ENCODE measurements at regions not wholly inside any gene's neighbourhood (a gene's known extent, or its start where the extent isn't known, plus 50 kb on each side); places are given as distances from the start of the nearest gene placed in this dataset.

DNA sequence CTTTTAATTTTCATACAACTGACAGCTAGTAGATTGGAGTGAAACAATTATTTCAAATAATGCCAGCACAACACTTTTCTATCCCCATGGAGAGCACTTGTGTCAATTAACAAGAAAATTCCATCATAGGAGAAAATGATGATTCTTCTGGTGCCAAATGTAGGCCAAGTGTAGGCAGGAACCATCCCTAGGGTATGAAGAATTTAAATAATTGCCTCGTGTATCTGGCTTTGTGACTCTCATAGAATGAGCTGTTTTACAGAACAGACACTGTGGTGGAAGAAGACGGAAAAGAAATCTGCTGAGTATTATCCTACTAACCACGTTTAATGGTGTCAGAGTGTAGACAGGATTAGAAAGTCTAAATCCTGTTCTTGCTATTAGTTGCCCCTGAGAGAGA lies 1542.2 kb downstream of the LRRC4C start:
- TF ChIP-seq POLR2A (IDR thresholded peaks at IDR 0.05; ENCODE audit: low read depth, low read length) (no peak), TAF1 (IDR thresholded peaks at IDR 0.05; ENCODE audit: borderline replicate concordance, low read depth, low read length) (no peak)
